SK-N-SH (cell line): ENCODE measurements at regions not wholly inside any gene's neighbourhood (a gene's known extent, or its start where the extent isn't known, plus 50 kb on each side); places are given as distances from the start of the nearest gene placed in this dataset.

ENCODE experiments used
- CTCF ChIA-PET: fragments of 300-600, 350-600 bp; formaldehyde crosslinking; extraction: SDS; loops from one replicate; lab custom pipeline; 2021; lab: Yijun Ruan, JAX
- POLR2A ChIA-PET: fragments of 350-600 bp; sonication (Branson Sonifier 250); formaldehyde crosslinking; extraction: SDS; loops from one replicate; lab custom pipeline; 2020; ENCODE audit warnings: antibody characterized with exemption, inconsistent platforms; lab: Yijun Ruan, JAX
- DNase-seq: peaks from one replicate; pipeline ENCODE4 v3.0.0; 2012
- H2AFZ ChIP-seq: fragments of 200-600 bp; sonication (generic); 2 replicates; pipeline ENCODE4 v1.8.1; 2016; ENCODE audit warnings: antibody characterized with exemption, mild to moderate bottlenecking, low read depth
- H3F3A ChIP-seq: fragments of 200-600 bp; sonication (generic); replicated peaks from 2 replicates; pipeline ENCODE3; 2016; ENCODE audit warnings: antibody characterized with exemption, mild to moderate bottlenecking; ENCODE audit not compliant: insufficient read depth
- H3K27ac ChIP-seq, 2 experiments: fragments of 200-500 bp in 1 of 2; fragments of 200-600 bp in 1 of 2; sonication (Bioruptor generic) in 1 of 2; sonication (generic), shearing (Covaris generic) in 1 of 2; 2 replicates each; pipeline versions ENCODE4 v1.5.1 to v1.6.1; 2014 to 2016; ENCODE audit warnings: low read depth in 2 of 2, inconsistent platforms in 1 of 2, low read length in 1 of 2, mild to moderate bottlenecking in 1 of 2, mixed read lengths in 1 of 2
- H3K27me3 ChIP-seq: fragments of 200-600 bp; sonication (generic), shearing (Covaris generic); 2 replicates; pipeline ENCODE4 v1.6.1; 2016; ENCODE audit warnings: mixed run types; ENCODE audit not compliant: insufficient read depth
- H3K36me3 ChIP-seq, 2 experiments: fragments of 200-500 bp in 1 of 2; fragments of 200-600 bp in 1 of 2; sonication (Bioruptor generic) in 1 of 2; sonication (generic) in 1 of 2; replicated peaks in 1 of 2; 2 replicates each; pipeline versions ENCODE3 to v1.5.1; 2014 to 2016; ENCODE audit warnings: low read length in 1 of 2, mild to moderate bottlenecking in 1 of 2; ENCODE audit not compliant: insufficient read depth in 2 of 2, control insufficient read depth in 1 of 2
- H3K4me1 ChIP-seq, 2 experiments: fragments of 200-500 bp in 1 of 2; fragments of 200-600 bp in 1 of 2; sonication (Bioruptor generic) in 1 of 2; sonication (generic), shearing (Covaris generic) in 1 of 2; 2 replicates each; pipeline versions ENCODE4 v1.5.1 to v1.6.1; 2014 to 2016; ENCODE audit warnings: low read depth in 1 of 2, low read length in 1 of 2, mixed run types in 1 of 2; ENCODE audit not compliant: insufficient read depth in 2 of 2, control insufficient read depth in 1 of 2
- H3K4me2 ChIP-seq: fragments of 200-600 bp; sonication (generic), shearing (Covaris generic); 2 replicates; pipeline ENCODE4 v1.6.1; 2017; ENCODE audit warnings: mixed run types
- H3K4me3 ChIP-seq, 2 experiments: fragments of 200-500 bp in 1 of 2; fragments of 200-600 bp in 1 of 2; sonication (Bioruptor generic) in 1 of 2; sonication (generic), shearing (Covaris generic) in 1 of 2; 2 replicates each; pipeline versions ENCODE4 v1.5.1 to v1.8.1; 2014 to 2016; ENCODE audit warnings: low read depth in 2 of 2, inconsistent platforms in 1 of 2, low read length in 1 of 2, mild to moderate bottlenecking in 1 of 2, mixed read lengths in 1 of 2, moderate library complexity in 1 of 2
- H3K79me2 ChIP-seq: fragments of 200-600 bp; sonication (generic); 2 replicates; pipeline ENCODE4 v1.8.1; 2017; ENCODE audit warnings: mild to moderate bottlenecking; ENCODE audit not compliant: insufficient read depth
- H3K9ac ChIP-seq: fragments of 200-600 bp; sonication (generic); 2 replicates; pipeline ENCODE4 v1.6.1; 2017; ENCODE audit warnings: mixed run types
- H3K9me2 ChIP-seq: fragments of 200-600 bp; sonication (generic); 2 replicates; pipeline ENCODE4 v1.6.1; 2017; ENCODE audit warnings: mixed run types
- H3K9me3 ChIP-seq: fragments of 200-600 bp; sonication (generic); 2 replicates; pipeline ENCODE4 v1.6.1; 2017; ENCODE audit warnings: mixed run types, mild to moderate bottlenecking, moderate library complexity
- H4K20me1 ChIP-seq: fragments of 200-600 bp; sonication (generic); 2 replicates; pipeline ENCODE4 v1.6.1; 2017; ENCODE audit warnings: mild to moderate bottlenecking, mixed run types; ENCODE audit not compliant: insufficient read depth
- CHD2 ChIP-seq: fragments of 150-350 bp; IDR thresholded peaks from 2 replicates; pipeline ENCODE4 v1.6.1; 2018; ENCODE audit warnings: low read length; ENCODE audit not compliant: partially characterized antibody
- EP300 ChIP-seq, 2 experiments: IDR thresholded peaks; 2 replicates each; pipeline versions ENCODE4 v1.4.0 to v1.6.1; 2012; ENCODE audit warnings: borderline replicate concordance in 1 of 2, low read depth in 1 of 2, low read length in 1 of 2
- EZH2phosphoT487 ChIP-seq: fragments of 200-600 bp; sonication (generic); IDR thresholded peaks from 2 replicates; pipeline ENCODE4 v1.6.1; 2017; ENCODE audit warnings: low read depth, mixed run types, mild to moderate bottlenecking, antibody characterized with exemption, moderate library complexity, borderline replicate concordance
- FOXM1 ChIP-seq: IDR thresholded peaks from 2 replicates; pipeline ENCODE4 v1.4.0; 2012; ENCODE audit warnings: low read depth, mild to moderate bottlenecking
- GABPA ChIP-seq: IDR thresholded peaks from 2 replicates; pipeline ENCODE4 v1.4.0; 2012; ENCODE audit warnings: low read depth, mild to moderate bottlenecking
- GATA2 ChIP-seq: sonication (generic); formaldehyde crosslinking; IDR thresholded peaks from 2 replicates; pipeline ENCODE4 v1.5.0; 2020; ENCODE audit warnings: mild to moderate bottlenecking, missing genetic modification reagents
- MEF2A ChIP-seq: IDR thresholded peaks from 2 replicates; pipeline ENCODE4 v1.4.0; 2012; ENCODE audit warnings: low read depth, borderline replicate concordance
- NFIC ChIP-seq: IDR thresholded peaks from 2 replicates; pipeline ENCODE4 v1.4.0; 2012; ENCODE audit warnings: borderline replicate concordance
- NRF1 ChIP-seq: IDR thresholded peaks from 2 replicates; pipeline ENCODE4 v1.6.1; 2012; ENCODE audit warnings: low read depth, mild to moderate bottlenecking, low read length
- RAD21 ChIP-seq: IDR thresholded peaks from 2 replicates; pipeline ENCODE4 v1.6.1; 2012; ENCODE audit warnings: mild to moderate bottlenecking, low read length
- RFX5 ChIP-seq: IDR thresholded peaks from 2 replicates; pipeline ENCODE4 v1.6.1; 2012; ENCODE audit warnings: mild to moderate bottlenecking, improper control_type of control experiment, low read length
- SIN3A ChIP-seq: IDR thresholded peaks from 2 replicates; pipeline ENCODE4 v1.6.1; 2012; ENCODE audit warnings: low read depth, mild to moderate bottlenecking, low read length, moderate library complexity, borderline replicate concordance
- YY1 ChIP-seq: IDR thresholded peaks from 2 replicates; pipeline ENCODE4 v1.4.0; 2012; ENCODE audit warnings: low read depth, mild to moderate bottlenecking
- WGBS: methylation state at CpG from one replicate; pipeline ENCODE4 v1.1.6; 2017; ENCODE audit warnings: low lambda C conversion rate; 5-methylcytosine and 5-hydroxymethylcytosine counted together
- TF ChIP-seq, protein P1 (sequence below): IDR thresholded peaks from 2 replicates; pipeline ENCODE4; 2012
- TF ChIP-seq, protein P2 (sequence below): fragments of 150-350 bp; IDR thresholded peaks from 2 replicates; pipeline ENCODE4 v1.6.1; 2017; ENCODE audit warnings: antibody characterized with exemption, low read length, low read depth, borderline replicate concordance
- TF ChIP-seq, protein P3 (sequence below): IDR thresholded peaks from 2 replicates; pipeline ENCODE4 v1.4.0; 2012; ENCODE audit warnings: low read depth
- TF ChIP-seq, protein P4 (sequence below): IDR thresholded peaks from 2 replicates; pipeline ENCODE4 v1.6.1; 2012; ENCODE audit warnings: mild to moderate bottlenecking, low read depth, low read length, moderate library complexity

DNA sequence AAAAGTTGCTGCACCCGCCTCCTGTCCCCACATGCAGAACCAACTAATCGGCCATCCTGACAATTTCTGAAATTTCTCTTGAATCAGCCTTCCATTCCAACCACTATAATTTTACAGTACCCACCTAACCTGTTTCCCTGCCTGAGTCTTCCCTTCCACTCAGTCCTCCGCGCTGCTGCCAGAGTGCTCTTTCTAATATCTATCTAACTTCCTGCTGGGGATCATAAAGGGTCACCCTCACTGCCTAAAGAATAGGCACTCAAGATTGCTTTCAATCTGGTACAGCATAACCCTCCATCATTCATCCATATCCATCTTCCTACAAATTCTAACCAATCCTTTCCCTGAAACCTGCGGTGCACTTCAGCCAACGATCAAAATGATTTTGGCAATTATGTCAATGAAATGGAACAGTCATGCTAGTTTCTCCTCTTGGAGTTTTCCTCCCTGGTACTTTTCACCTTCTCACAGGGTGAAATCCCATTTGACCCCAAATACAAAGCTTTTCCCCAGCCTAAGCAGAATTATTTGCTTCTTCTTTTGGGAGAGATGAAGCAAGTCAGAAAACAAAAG is 117.5 kb upstream of the BEND6 start (continued):
- TF ChIP-seq EP300 (IDR thresholded peaks at IDR 0.05; ENCODE audit: borderline replicate concordance in 1 of 2, low read depth in 1 of 2, low read length in 1 of 2) = no peak

DNA sequence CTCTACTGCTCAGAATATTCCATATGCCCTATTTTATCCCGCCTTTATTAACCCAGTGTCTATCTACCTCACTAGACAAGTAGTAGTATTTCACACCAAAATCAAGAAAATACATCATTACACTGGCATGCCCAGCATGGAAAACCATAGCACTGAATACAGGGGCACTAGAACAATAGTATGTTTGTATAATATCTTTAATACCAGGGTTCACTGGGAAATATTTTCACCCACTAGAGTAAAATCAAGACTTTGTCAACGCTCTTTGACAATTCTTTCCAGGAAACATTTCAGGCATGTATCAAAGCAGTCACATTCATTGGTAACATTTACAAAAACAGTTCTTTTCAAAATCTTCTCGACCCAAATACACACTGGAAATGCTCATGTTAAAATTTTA is 119.3 kb upstream of the BEND6 start:
- CTCF ChIA-PET = interaction anchor here (0.8 kb wide), 1 partner anchor 136 kb away, joined by 4 read pairs; no protein-coding TSS in a partner anchor
- H3K4me1 ChIP-seq = peaks cover 13 to 26% of the 10 kb centered on the region in 2 experiments; a peak in 3 of 4 replicates

DNA sequence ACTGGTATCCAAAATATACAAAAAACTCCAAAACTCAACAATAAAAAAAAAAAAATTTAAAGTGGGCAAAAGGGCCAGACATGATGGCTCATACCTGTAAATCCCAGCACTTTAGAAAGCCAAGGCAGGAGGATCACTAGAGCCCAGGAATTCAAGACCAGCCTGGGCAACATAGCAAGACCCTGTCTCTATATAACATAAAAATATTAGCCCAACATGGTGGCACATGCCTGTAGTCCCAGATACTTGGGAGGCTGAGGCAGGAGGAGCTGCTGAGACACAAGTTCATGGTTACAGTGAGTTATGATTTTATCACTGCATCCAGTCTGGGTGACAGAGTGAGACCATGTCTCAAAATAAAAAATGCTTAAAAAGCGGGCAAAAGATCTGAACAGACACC is 121.0 kb upstream of the BEND6 start:
- Histone ChIP-seq H3K27ac (no peak overlapping the region), H3K27me3 (no peaks in the 10 kb centered on the region), H3K9ac (no peak overlapping the region), H3K9me3 (no peaks in the 10 kb centered on the region), H2AFZ (no peak overlapping the region), H4K20me1 (peaks cover 94% of the 10 kb centered on the region), H3K4me3 (no peak overlapping the region), H3F3A (no peaks in the 10 kb centered on the region), H3K4me1 (peaks cover 4 to 18% of the 10 kb centered on the region in 2 experiments; a peak in 3 of 4 replicates), H3K36me3 (peaks cover 0 to 4% of the 10 kb centered on the region in 2 experiments), H3K9me2 (no peaks in the 10 kb centered on the region), H3K4me2 (no peak overlapping the region), H3K79me2 (peaks cover 100% of the 10 kb centered on the region)
- ChIA-PET CTCF (interaction anchor here (1.0 kb wide), 1 partner anchor 10 kb away, joined by 3 read pairs; no protein-coding TSS in a partner anchor), POLR2A (no interaction called here)
- WGBS = 95% methylated on average over 1 of the region's 1 CpG
- TF ChIP-seq GATA2 (CRISPR knock-in tag) (no peak), EP300 (IDR thresholded peaks at IDR 0.05; ENCODE audit: borderline replicate concordance in 1 of 2, low read depth in 1 of 2, low read length in 1 of 2) (no peak), NFIC (no peak), GABPA (no peak), CHD2 (no peak), MEF2A (no peak), NRF1 (no peak), FOXM1 (no peak), YY1 (no peak), SIN3A (no peak), RAD21 (no peak), EZH2phosphoT487 (no peak)
- TF ChIP-seq, protein P1, sequence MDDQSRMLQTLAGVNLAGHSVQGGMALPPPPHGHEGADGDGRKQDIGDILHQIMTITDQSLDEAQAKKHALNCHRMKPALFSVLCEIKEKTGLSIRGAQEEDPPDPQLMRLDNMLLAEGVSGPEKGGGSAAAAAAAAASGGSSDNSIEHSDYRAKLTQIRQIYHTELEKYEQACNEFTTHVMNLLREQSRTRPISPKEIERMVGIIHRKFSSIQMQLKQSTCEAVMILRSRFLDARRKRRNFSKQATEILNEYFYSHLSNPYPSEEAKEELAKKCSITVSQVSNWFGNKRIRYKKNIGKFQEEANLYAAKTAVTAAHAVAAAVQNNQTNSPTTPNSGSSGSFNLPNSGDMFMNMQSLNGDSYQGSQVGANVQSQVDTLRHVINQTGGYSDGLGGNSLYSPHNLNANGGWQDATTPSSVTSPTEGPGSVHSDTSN = no peak
- TF ChIP-seq, protein P2, sequence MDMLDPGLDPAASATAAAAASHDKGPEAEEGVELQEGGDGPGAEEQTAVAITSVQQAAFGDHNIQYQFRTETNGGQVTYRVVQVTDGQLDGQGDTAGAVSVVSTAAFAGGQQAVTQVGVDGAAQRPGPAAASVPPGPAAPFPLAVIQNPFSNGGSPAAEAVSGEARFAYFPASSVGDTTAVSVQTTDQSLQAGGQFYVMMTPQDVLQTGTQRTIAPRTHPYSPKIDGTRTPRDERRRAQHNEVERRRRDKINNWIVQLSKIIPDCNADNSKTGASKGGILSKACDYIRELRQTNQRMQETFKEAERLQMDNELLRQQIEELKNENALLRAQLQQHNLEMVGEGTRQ = no peak
- TF ChIP-seq, protein P3, sequence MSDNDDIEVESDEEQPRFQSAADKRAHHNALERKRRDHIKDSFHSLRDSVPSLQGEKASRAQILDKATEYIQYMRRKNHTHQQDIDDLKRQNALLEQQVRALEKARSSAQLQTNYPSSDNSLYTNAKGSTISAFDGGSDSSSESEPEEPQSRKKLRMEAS = no peak
- no peak for DNase-seq

More for the DNA sequence above, 119.3 kb upstream of the BEND6 start:
- Histone ChIP-seq H3K9ac (no peak overlapping the region), H3F3A (peaks cover 9% of the 10 kb centered on the region), H3K79me2 (peaks cover 100% of the 10 kb centered on the region), H3K4me2 (no peak overlapping the region), H3K9me3 (no peaks in the 10 kb centered on the region), H2AFZ (no peak overlapping the region), H4K20me1 (peaks cover 94% of the 10 kb centered on the region), H3K4me3 (no peak overlapping the region), H3K36me3 (no peaks in the 10 kb centered on the region), H3K27ac (no peak overlapping the region), H3K27me3 (no peaks in the 10 kb centered on the region), H3K9me2 (no peaks in the 10 kb centered on the region)
- no peak for DNase-seq
- POLR2A ChIA-PET = no interaction called here
- 93% methylated on average over 3 of the region's 3 CpGs for WGBS
- TF ChIP-seq RFX5 = no peak
- TF ChIP-seq, protein P4, sequence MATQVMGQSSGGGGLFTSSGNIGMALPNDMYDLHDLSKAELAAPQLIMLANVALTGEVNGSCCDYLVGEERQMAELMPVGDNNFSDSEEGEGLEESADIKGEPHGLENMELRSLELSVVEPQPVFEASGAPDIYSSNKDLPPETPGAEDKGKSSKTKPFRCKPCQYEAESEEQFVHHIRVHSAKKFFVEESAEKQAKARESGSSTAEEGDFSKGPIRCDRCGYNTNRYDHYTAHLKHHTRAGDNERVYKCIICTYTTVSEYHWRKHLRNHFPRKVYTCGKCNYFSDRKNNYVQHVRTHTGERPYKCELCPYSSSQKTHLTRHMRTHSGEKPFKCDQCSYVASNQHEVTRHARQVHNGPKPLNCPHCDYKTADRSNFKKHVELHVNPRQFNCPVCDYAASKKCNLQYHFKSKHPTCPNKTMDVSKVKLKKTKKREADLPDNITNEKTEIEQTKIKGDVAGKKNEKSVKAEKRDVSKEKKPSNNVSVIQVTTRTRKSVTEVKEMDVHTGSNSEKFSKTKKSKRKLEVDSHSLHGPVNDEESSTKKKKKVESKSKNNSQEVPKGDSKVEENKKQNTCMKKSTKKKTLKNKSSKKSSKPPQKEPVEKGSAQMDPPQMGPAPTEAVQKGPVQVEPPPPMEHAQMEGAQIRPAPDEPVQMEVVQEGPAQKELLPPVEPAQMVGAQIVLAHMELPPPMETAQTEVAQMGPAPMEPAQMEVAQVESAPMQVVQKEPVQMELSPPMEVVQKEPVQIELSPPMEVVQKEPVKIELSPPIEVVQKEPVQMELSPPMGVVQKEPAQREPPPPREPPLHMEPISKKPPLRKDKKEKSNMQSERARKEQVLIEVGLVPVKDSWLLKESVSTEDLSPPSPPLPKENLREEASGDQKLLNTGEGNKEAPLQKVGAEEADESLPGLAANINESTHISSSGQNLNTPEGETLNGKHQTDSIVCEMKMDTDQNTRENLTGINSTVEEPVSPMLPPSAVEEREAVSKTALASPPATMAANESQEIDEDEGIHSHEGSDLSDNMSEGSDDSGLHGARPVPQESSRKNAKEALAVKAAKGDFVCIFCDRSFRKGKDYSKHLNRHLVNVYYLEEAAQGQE = no peak
